GM12878 (cell line): ENCODE measurements at regions not wholly inside any gene's neighbourhood (a gene's known extent, or its start where the extent isn't known, plus 50 kb on each side); places are given as distances from the start of the nearest gene placed in this dataset.

ENCODE experiments used
- ATAC-seq: fragments of 200-7000 bp; cut with Tn5 transposase; 3 replicates; pipeline ENCODE4 v1.9.1; 2020; ENCODE audit warnings: mild to moderate bottlenecking, moderate library complexity
- BruUV-seq: library from RNA; stranded (reverse); fragments of 400-500 nt; replicated peaks from 2 replicates; lab custom pipeline; 2021; lab: Mats Ljungman, UMichigan
- CTCF ChIA-PET: fragments of 300-600 bp; sonication (Branson Sonifier 250); formaldehyde crosslinking; extraction: SDS; loops from one replicate; lab custom pipeline; 2021; ENCODE audit warnings: inconsistent platforms; lab: Yijun Ruan, JAX
- POLR2A ChIA-PET: fragments of 350-600 bp; formaldehyde crosslinking; extraction: SDS; loops from one replicate; lab custom pipeline; 2021; ENCODE audit warnings: inconsistent platforms; lab: Charles Lee
- RAD21 ChIA-PET: fragments of 300-600 bp; sonication (Branson Sonifier 250); formaldehyde crosslinking; loops from one replicate; lab custom pipeline; 2023; ENCODE audit warnings: antibody characterized with exemption; ENCODE audit not compliant: unreplicated experiment; lab: Charles Lee
- SMC1A ChIA-PET: fragments of 300-600 bp; sonication (Branson Sonifier 250); formaldehyde crosslinking; loops from one replicate; lab custom pipeline; 2023; ENCODE audit not compliant: unreplicated experiment, uncharacterized antibody; lab: Charles Lee
- DNase-seq: peaks from one replicate; pipeline ENCODE4 v3.0.0-alpha.2; 2011; ENCODE audit warnings: low read depth, low spot score
- FAIRE-seq: peaks from 3 replicates; lab custom pipeline; 2011; peaks lifted over from hg19 to GRCh38; lab: Jason Lieb, UNC
- H2AFZ ChIP-seq: 2 replicates; pipeline ENCODE4 v1.6.0; 2011; ENCODE audit warnings: low read depth, low read length, control low read depth; ENCODE audit not compliant: control insufficient read depth
- H3K27ac ChIP-seq: 2 replicates; pipeline ENCODE4 v1.5.1; 2011; ENCODE audit warnings: control low read depth; ENCODE audit not compliant: control insufficient read depth, insufficient read depth
- H3K27me3 ChIP-seq, 2 experiments: replicated peaks in 1 of 2; 2 replicates each; pipeline versions ENCODE4 v1.6.0 to v1.6.1; 2011; ENCODE audit warnings: low read length in 1 of 2; ENCODE audit not compliant: control insufficient read depth in 2 of 2, insufficient read depth in 2 of 2
- H3K36me3 ChIP-seq, 2 experiments: 2 replicates each; pipeline ENCODE4 v1.5.1; 2011; ENCODE audit warnings: low read length in 1 of 2; ENCODE audit not compliant: control insufficient read depth in 2 of 2, insufficient read depth in 2 of 2
- H3K4me1 ChIP-seq: 2 replicates; pipeline ENCODE4 v1.6.1; 2011; ENCODE audit warnings: mild to moderate bottlenecking, low read length, moderate library complexity, mixed read lengths; ENCODE audit not compliant: control insufficient read depth, insufficient read depth
- H3K4me2 ChIP-seq: 2 replicates; pipeline ENCODE4 v1.6.0; 2011; ENCODE audit warnings: control low read depth; ENCODE audit not compliant: control insufficient read depth, insufficient read depth
- H3K4me3 ChIP-seq: fragments of 200-600 bp; sonication (generic); 2 replicates; pipeline ENCODE4 v1.5.1; 2016
- H3K79me2 ChIP-seq: 2 replicates; pipeline ENCODE4 v1.6.0; 2011; ENCODE audit warnings: low read length; ENCODE audit not compliant: control insufficient read depth, insufficient read depth
- H3K9ac ChIP-seq: 2 replicates; pipeline ENCODE4 v1.8.0; 2011; ENCODE audit warnings: low read length, control low read depth, mixed read lengths; ENCODE audit not compliant: control insufficient read depth, insufficient read depth
- H3K9me3 ChIP-seq: replicated peaks from 3 replicates; pipeline ENCODE4 v1.5.1; 2011; ENCODE audit warnings: mild to moderate bottlenecking, low read length; ENCODE audit not compliant: control insufficient read depth, insufficient read depth
- H4K20me1 ChIP-seq: 2 replicates; pipeline ENCODE4 v1.6.0; 2011; ENCODE audit not compliant: control insufficient read depth, insufficient read depth
- BRCA1 ChIP-seq: IDR thresholded peaks from 2 replicates; pipeline ENCODE4 v1.6.1; 2011; ENCODE audit warnings: low read depth, low read length, improper control_type of control experiment
- DPF2 ChIP-seq: fragments of 450-650 bp; IDR thresholded peaks from 2 replicates; pipeline ENCODE4 v1.6.1; 2017; ENCODE audit warnings: mild to moderate bottlenecking
- FOXM1 ChIP-seq: IDR thresholded peaks from 2 replicates; pipeline ENCODE4 v1.6.1; 2012; ENCODE audit warnings: low read depth, mild to moderate bottlenecking, inconsistent platforms, low read length, moderate library complexity
- GATAD2B ChIP-seq: fragments of 450-650 bp; conservative IDR thresholded peaks from 2 replicates; pipeline ENCODE4 v1.6.1; 2017; ENCODE audit warnings: low read depth, mild to moderate bottlenecking, moderate library complexity
- RAD21 ChIP-seq: IDR thresholded peaks from 2 replicates; pipeline ENCODE4 v1.6.1; 2011; ENCODE audit warnings: mild to moderate bottlenecking, low read depth, low read length, moderate library complexity; ENCODE audit not compliant: insufficient read depth
- RAD51 ChIP-seq: fragments of 450-650 bp; IDR thresholded peaks from 2 replicates; pipeline ENCODE4 v1.6.1; 2016; ENCODE audit warnings: moderate library complexity, mild to moderate bottlenecking, inconsistent platforms
- SMC3 ChIP-seq: IDR thresholded peaks from 2 replicates; pipeline ENCODE4 v1.6.1; 2011; ENCODE audit warnings: low read length, improper control_type of control experiment, borderline replicate concordance
- STAT3 ChIP-seq: IDR thresholded peaks from 2 replicates; pipeline ENCODE4 v1.6.1; 2011; ENCODE audit warnings: low read depth, low read length, improper control_type of control experiment
- YY1 ChIP-seq: IDR thresholded peaks from 2 replicates; pipeline ENCODE4 v1.6.1; 2011; ENCODE audit warnings: low read depth, mild to moderate bottlenecking, low read length
- WGBS: methylation state at CpG from one replicate; pipeline ENCODE4 v1.1.6; 2016; ENCODE audit warnings: low lambda C conversion rate; ENCODE audit not compliant: insufficient replicate concordance, insufficient coverage; ENCODE audit errors: missing lambda C conversion rate; 5-methylcytosine and 5-hydroxymethylcytosine counted together
- in situ Hi-C: fragments of 300-500 bp; cut with MboI; formaldehyde crosslinking; loops from 9 replicates; pipeline ENCODE4 v1.14.3; 2018; ENCODE audit warnings: mixed read lengths
- intact Hi-C: fragments of 100-400 bp; cut with micrococcal nuclease; formaldehyde crosslinking; loops from one replicate; pipeline ENCODE4 v1.14.2; 2022; ENCODE audit not compliant: unreplicated experiment
- TF ChIP-seq, protein P1 (sequence below), 3 experiments: IDR thresholded peaks in 2 of 3; conservative IDR thresholded peaks in 1 of 3; 2 replicates each; pipeline ENCODE4 v1.5.1; 2011; ENCODE audit warnings: low read depth in 3 of 3, low read length in 3 of 3, mild to moderate bottlenecking in 3 of 3, control low read depth in 2 of 3, moderate library complexity in 2 of 3, inconsistent platforms in 1 of 3, mixed read lengths in 1 of 3; ENCODE audit not compliant: control insufficient read depth in 2 of 3, insufficient read depth in 1 of 3; ENCODE audit errors: extremely low read depth in 1 of 3
- TF ChIP-seq, protein P2 (sequence below): IDR thresholded peaks from 2 replicates; pipeline ENCODE4 v1.6.1; 2012; ENCODE audit warnings: improper control_type of control experiment, low read depth, low read length; ENCODE audit not compliant: insufficient replicate concordance

DNA sequence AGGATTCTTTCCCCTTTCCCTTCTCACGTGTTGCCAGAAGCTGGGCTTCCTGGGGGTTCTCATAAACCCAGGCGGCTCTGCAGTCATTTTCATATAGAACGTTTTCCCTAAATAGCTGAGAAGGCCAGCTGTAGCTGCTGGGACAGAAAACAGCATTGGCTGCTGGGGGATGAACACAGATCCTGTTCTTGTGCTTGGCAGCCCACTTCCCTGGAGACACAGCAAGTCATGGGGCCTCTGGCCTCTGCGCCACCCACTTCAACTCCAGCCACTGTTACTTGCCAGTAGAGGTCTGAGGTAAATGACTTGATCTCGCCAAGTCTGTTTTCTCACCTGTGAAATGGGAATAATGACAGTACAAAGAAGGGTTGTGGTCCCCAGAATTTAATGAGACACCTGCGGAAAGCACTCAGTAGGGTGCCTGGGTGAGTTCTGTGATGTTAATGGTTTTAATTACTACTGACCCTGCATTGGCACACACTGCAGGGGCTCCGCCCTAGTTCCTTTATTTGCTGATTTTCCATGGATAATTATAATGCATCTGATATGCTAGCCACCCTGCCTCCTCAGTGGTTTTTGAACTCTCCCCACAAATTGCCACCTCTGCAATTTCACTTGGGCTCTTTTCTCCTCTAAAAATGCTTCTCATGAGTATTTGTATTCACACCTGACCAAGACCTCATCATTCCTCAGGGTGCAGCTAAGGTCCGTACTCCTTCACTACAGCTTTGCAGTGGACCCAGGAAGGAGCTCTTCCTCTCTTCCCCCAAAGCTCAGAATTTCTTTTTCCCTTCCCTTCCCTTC, 274.7 kb downstream of the RPLP1 start (continued):
- no peak for TF ChIP-seq STAT3
- TF ChIP-seq DPF2, result no peak

DNA sequence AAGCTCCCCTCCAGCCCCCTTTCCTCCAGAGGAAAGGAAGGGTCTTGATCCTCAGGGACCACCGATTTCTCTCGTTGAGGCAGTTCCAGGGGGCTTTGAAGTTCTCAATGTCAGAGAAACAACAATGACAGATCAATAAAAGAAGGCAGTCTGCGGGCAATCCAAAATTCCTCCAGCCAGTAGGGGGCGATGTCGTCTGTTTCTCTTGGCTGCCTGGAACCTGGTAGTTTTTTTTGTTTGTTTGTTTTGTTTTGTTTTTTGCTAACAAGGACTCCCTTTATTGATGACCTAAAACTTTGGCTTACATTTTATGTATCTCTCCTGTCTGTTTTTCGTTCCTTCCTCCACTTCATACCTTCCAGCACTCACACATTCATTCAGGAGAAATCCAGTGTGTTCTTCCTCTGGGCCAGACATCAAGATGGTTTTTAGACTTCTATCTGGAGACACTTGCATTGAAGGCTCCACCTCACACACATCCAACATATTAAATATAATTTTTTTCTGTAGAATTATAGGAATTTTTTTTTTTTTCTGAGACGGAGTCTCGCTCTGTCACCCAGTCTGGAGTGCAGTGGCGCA, 276.6 kb downstream of the RPLP1 start:
- H3K9ac ChIP-seq, result no peak overlapping the region

More for the DNA sequence above, 276.6 kb downstream of the RPLP1 start:
- peak; percentile 55; the same call in 2 of the 3 replicates for ATAC-seq
- in situ Hi-C loops (no loop called here), intact Hi-C loops (loop anchor here (2.0 to 10.0 kb wide), 5 partner anchors 154 to 760 kb away; partner anchors contain the start of gene TLE3)
- Histone ChIP-seq H3K36me3 (no peaks in the 10 kb centered on the region), H3K27me3 (peaks cover 0 to 5% of the 10 kb centered on the region in 2 experiments; a peak in 2 of 4 replicates), H2AFZ (no peak overlapping the region), H3K4me1 (peaks cover 8% of the 10 kb centered on the region; the same call in 1 of the 2 replicates), H3K27ac (no peak overlapping the region), H3K4me2 (no peak overlapping the region), H3K4me3 (no peak overlapping the region), H3K9me3 (no peaks in the 10 kb centered on the region; the same call in 2 of the 3 replicates), H3K79me2 (no peaks in the 10 kb centered on the region), H4K20me1 (no peaks in the 10 kb centered on the region)
- DNase-seq, result no peak
- 34% methylated on average over 9 of the region's 9 CpGs for WGBS
- CTCF ChIA-PET, result interaction anchor here (0.7 to 2.2 kb wide), 16 partner anchors 10 to 369 kb away, joined by 3 to 9 read pairs (median 4); partner anchors contain the start of gene TLE3
- peak; percentile 89 for FAIRE-seq
- SMC1A ChIA-PET, result interaction anchor here (1.0 to 2.1 kb wide), 8 partner anchors 15 to 208 kb away, joined by 3 to 6 read pairs (median 3); no protein-coding TSS in a partner anchor
- TF ChIP-seq YY1 (peak; percentile 59; the same call in 1 of the 2 replicates), SMC3 (peak; percentile 69; the same call in 1 of the 2 replicates), GATAD2B (no peak), RAD51 (no peak), BRCA1 (no peak), FOXM1 (0 out of 2 replicates have a peak, but pooled peaks have one; percentile 18), RAD21 (peak; percentile 83)
- TF ChIP-seq, protein P1, sequence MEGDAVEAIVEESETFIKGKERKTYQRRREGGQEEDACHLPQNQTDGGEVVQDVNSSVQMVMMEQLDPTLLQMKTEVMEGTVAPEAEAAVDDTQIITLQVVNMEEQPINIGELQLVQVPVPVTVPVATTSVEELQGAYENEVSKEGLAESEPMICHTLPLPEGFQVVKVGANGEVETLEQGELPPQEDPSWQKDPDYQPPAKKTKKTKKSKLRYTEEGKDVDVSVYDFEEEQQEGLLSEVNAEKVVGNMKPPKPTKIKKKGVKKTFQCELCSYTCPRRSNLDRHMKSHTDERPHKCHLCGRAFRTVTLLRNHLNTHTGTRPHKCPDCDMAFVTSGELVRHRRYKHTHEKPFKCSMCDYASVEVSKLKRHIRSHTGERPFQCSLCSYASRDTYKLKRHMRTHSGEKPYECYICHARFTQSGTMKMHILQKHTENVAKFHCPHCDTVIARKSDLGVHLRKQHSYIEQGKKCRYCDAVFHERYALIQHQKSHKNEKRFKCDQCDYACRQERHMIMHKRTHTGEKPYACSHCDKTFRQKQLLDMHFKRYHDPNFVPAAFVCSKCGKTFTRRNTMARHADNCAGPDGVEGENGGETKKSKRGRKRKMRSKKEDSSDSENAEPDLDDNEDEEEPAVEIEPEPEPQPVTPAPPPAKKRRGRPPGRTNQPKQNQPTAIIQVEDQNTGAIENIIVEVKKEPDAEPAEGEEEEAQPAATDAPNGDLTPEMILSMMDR (IDR thresholded peaks at IDR 0.05 in 2 of 3, conservative IDR thresholded peaks at IDR 0.05 in 1 of 3; ENCODE audit: control insufficient read depth in 2 of 3, extremely low read depth in 1 of 3, insufficient read depth in 1 of 3, low read depth in 3 of 3, low read length in 3 of 3), result peak; percentile 67 to 82 (median 71)
- TF ChIP-seq, protein P2, sequence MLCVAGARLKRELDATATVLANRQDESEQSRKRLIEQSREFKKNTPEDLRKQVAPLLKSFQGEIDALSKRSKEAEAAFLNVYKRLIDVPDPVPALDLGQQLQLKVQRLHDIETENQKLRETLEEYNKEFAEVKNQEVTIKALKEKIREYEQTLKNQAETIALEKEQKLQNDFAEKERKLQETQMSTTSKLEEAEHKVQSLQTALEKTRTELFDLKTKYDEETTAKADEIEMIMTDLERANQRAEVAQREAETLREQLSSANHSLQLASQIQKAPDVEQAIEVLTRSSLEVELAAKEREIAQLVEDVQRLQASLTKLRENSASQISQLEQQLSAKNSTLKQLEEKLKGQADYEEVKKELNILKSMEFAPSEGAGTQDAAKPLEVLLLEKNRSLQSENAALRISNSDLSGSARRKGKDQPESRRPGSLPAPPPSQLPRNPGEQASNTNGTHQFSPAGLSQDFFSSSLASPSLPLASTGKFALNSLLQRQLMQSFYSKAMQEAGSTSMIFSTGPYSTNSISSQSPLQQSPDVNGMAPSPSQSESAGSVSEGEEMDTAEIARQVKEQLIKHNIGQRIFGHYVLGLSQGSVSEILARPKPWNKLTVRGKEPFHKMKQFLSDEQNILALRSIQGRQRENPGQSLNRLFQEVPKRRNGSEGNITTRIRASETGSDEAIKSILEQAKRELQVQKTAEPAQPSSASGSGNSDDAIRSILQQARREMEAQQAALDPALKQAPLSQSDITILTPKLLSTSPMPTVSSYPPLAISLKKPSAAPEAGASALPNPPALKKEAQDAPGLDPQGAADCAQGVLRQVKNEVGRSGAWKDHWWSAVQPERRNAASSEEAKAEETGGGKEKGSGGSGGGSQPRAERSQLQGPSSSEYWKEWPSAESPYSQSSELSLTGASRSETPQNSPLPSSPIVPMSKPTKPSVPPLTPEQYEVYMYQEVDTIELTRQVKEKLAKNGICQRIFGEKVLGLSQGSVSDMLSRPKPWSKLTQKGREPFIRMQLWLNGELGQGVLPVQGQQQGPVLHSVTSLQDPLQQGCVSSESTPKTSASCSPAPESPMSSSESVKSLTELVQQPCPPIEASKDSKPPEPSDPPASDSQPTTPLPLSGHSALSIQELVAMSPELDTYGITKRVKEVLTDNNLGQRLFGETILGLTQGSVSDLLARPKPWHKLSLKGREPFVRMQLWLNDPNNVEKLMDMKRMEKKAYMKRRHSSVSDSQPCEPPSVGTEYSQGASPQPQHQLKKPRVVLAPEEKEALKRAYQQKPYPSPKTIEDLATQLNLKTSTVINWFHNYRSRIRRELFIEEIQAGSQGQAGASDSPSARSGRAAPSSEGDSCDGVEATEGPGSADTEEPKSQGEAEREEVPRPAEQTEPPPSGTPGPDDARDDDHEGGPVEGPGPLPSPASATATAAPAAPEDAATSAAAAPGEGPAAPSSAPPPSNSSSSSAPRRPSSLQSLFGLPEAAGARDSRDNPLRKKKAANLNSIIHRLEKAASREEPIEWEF, result peak; percentile 14
- POLR2A ChIA-PET, result no interaction called here
- RAD21 ChIA-PET, result no interaction called here
- no TSS peak for BruUV-seq
